Esophagus muscularis mucosa (tissue), 4 donors: ENCODE measurements at regions not wholly inside any gene's neighbourhood (a gene's known extent, or its start where the extent isn't known, plus 50 kb on each side); places are given as distances from the start of the nearest gene placed in this dataset.

ENCODE experiments used
- DNase-seq: peaks from one replicate; pipeline ENCODE4 v3.0.0-alpha.2; 2017; ENCODE audit errors: extremely low spot score
- H3K27ac ChIP-seq, 4 donors: fragments of 200-600 bp; sonication (generic); replicated peaks in 1 of 4; 1 replicate in 3 of 4; 2 replicates in 1 of 4; pipeline ENCODE4 v1.5.1; 2016 to 2019; ENCODE audit warnings: mild to moderate bottlenecking in 1 of 4
- H3K27me3 ChIP-seq, 4 donors: fragments of 200-600 bp; sonication (generic); one replicate each; pipeline versions ENCODE4 v1.5.1 to v1.6.0; 2016 to 2019
- H3K36me3 ChIP-seq, 4 donors: fragments of 200-600 bp; sonication (generic); one replicate each; pipeline ENCODE4 v1.5.1; 2016 to 2019
- H3K4me1 ChIP-seq, 4 donors: fragments of 200-600 bp; sonication (generic); one replicate each; pipeline ENCODE4 v1.5.1; 2016 to 2019
- H3K4me3 ChIP-seq, 4 donors: fragments of 200-600 bp; sonication (generic); 1 replicate in 2 of 4; 2 replicates in 2 of 4; pipeline ENCODE4 v1.5.1; 2016 to 2019; ENCODE audit warnings: mild to moderate bottlenecking in 4 of 4, moderate library complexity in 1 of 4
- H3K9me3 ChIP-seq, 4 donors: fragments of 200-600 bp; sonication (generic); 1 replicate in 3 of 4; 2 replicates in 1 of 4; pipeline ENCODE4 v1.5.1; 2016 to 2019
- EP300 ChIP-seq: sonication (generic); formaldehyde crosslinking; IDR thresholded peaks from one replicate; pipeline ENCODE4 v1.6.1; 2017; ENCODE audit warnings: antibody characterized with exemption
- POLR2A ChIP-seq: fragments of 450-650 bp; IDR thresholded peaks from one replicate; pipeline ENCODE4 v1.6.1; 2017; ENCODE audit warnings: antibody characterized with exemption, moderate library complexity, mild to moderate bottlenecking, low read depth
- POLR2AphosphoS5 ChIP-seq, 2 donors: sonication (generic); formaldehyde crosslinking; IDR thresholded peaks; one replicate each; pipeline ENCODE4 v1.6.1; 2017; ENCODE audit warnings: antibody characterized with exemption in 2 of 2
- WGBS: methylation state at CpG from one replicate; pipeline ENCODE4 v1.1.5; 2018; 5-methylcytosine and 5-hydroxymethylcytosine counted together
- intact Hi-C: fragments of 100-400 bp; cut with DNase I; formaldehyde crosslinking; loops from one replicate; pipeline ENCODE4 v1.15.1; 2023
- TF ChIP-seq, protein P1 (sequence below), 3 experiments: fragments of 200-600 bp in 2 of 3; fragments of 450-650 bp in 1 of 3; sonication (generic) in 2 of 3; IDR thresholded peaks; one replicate each; pipeline ENCODE4 v1.5.1; 2017 to 2019; ENCODE audit warnings: antibody characterized with exemption in 3 of 3, mild to moderate bottlenecking in 2 of 3, moderate library complexity in 1 of 3

DNA sequence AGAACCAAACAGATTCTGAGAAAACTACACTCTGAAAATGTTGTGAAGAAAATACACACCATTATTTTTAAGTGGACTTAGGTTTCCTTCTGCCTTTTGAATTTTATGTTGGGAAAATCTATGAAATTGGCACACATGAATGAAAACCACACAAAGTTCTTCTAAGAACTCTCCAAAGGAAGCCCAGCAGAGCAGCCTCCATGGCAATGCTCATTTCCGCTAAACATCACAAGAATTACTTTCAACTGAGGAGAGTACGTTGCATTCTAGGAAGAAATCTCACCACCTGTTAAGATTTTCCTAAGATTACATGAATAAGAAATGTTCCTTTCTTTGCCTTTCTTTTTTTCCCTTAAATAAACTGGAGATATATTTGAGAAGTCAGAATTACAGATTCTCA, 154.2 kb downstream of the BARHL2 start:
- H3K9me3 ChIP-seq = no peaks in the 10 kb centered on the region
- TF ChIP-seq, protein P1, sequence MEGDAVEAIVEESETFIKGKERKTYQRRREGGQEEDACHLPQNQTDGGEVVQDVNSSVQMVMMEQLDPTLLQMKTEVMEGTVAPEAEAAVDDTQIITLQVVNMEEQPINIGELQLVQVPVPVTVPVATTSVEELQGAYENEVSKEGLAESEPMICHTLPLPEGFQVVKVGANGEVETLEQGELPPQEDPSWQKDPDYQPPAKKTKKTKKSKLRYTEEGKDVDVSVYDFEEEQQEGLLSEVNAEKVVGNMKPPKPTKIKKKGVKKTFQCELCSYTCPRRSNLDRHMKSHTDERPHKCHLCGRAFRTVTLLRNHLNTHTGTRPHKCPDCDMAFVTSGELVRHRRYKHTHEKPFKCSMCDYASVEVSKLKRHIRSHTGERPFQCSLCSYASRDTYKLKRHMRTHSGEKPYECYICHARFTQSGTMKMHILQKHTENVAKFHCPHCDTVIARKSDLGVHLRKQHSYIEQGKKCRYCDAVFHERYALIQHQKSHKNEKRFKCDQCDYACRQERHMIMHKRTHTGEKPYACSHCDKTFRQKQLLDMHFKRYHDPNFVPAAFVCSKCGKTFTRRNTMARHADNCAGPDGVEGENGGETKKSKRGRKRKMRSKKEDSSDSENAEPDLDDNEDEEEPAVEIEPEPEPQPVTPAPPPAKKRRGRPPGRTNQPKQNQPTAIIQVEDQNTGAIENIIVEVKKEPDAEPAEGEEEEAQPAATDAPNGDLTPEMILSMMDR (IDR thresholded peaks at IDR 0.05) = no peak
- TF ChIP-seq POLR2AphosphoS5 (IDR thresholded peaks at IDR 0.05) = no peak
- TF ChIP-seq EP300 = no peak
- TF ChIP-seq POLR2A = no peak
- no peaks in the 10 kb centered on the region for H3K36me3 ChIP-seq
- no peaks in the 10 kb centered on the region for H3K4me1 ChIP-seq
- no peak overlapping the region for H3K4me3 ChIP-seq
- intact Hi-C loops = no loop called here
- no peaks in the 10 kb centered on the region for H3K27me3 ChIP-seq
- WGBS = 48% methylated on average over 2 of the region's 2 CpGs
- no peak overlapping the region for H3K27ac ChIP-seq
- DNase-seq = no peak

DNA sequence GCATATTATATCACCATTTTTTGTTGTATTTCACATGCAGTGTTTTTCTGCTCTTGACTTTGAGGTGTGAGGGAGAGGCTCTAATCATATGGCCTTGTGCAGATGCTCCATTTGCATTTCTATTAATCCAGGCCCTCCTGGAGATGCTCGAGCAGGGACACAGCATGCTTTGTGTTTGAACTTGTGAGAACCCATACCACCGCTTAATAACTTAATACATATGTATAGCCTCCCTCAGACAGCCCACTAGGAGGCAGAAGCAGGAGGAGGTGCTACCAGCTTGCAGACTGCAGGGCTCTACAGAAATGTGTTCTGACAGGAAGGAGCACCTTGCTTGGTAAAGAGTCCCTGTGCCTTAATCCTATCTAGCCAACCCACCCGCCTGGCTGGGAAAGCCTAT, 155.2 kb downstream of the BARHL2 start:
- intact Hi-C loops = no loop called here
- H3K9me3 ChIP-seq = no peaks in the 10 kb centered on the region
- H3K27me3 ChIP-seq = no peaks in the 10 kb centered on the region
- no peaks in the 10 kb centered on the region for H3K4me1 ChIP-seq
- no peak overlapping the region for H3K4me3 ChIP-seq
- no peak overlapping the region for H3K27ac ChIP-seq
- TF ChIP-seq, protein P1 (IDR thresholded peaks at IDR 0.05) = no peak
- TF ChIP-seq POLR2A (no peak), EP300 (no peak), POLR2AphosphoS5 (IDR thresholded peaks at IDR 0.05) (no peak)
- 49% methylated on average over 3 of the region's 3 CpGs for WGBS
- no peaks in the 10 kb centered on the region for H3K36me3 ChIP-seq
- DNase-seq = no peak

DNA sequence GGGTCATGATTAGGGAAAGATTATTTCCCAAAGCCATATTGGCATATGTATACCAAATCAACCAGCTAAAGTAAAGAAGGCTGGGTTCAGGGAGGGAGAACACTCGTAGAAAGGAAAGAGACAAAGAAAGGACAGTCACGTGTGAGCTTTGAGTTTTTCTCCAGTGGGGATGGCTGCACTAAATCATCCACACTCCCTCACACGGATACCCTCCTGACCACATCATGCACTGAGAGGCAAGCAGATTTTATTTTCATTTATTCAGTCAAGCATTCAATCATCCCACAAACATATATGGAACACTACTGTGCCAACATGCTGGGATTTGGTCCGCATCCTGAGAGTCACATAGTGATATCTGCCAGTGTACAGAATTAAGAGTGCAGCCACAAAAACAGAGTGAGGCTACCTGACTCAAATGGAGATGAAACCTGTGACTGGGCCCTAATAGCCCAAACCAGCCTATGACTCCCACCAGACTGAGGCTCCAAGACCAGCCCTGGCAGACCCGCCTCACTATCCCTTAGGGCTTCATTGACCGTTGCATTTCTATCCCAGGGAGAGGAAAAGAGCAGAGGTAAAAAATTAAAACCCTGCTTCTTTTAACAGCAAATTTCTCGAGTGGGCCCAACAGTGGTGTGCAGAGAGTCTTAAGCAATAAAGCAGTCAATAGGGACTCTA, 155.9 kb downstream of the BARHL2 start:
- WGBS = 52% methylated on average over 7 of the region's 7 CpGs
- H3K27me3 ChIP-seq = no peaks in the 10 kb centered on the region
- H3K4me3 ChIP-seq = no peak overlapping the region
- no peaks in the 10 kb centered on the region for H3K9me3 ChIP-seq
- intact Hi-C loops = no loop called here
- no peak overlapping the region for H3K27ac ChIP-seq
- H3K36me3 ChIP-seq = no peaks in the 10 kb centered on the region
- no peaks in the 10 kb centered on the region for H3K4me1 ChIP-seq
- DNase-seq = no peak
- TF ChIP-seq POLR2A (no peak), EP300 (no peak), POLR2AphosphoS5 (IDR thresholded peaks at IDR 0.05) (no peak)
- TF ChIP-seq, protein P1 (IDR thresholded peaks at IDR 0.05) = no peak

- Histone ChIP-seq H3K4me3 (no peak overlapping the region), H3K9me3 (no peaks in the 10 kb centered on the region), H3K27me3 (no peaks in the 10 kb centered on the region), H3K27ac (no peak overlapping the region), H3K36me3 (no peaks in the 10 kb centered on the region), H3K4me1 (no peaks in the 10 kb centered on the region)
- TF ChIP-seq, protein P1 (IDR thresholded peaks at IDR 0.05) = no peak
- TF ChIP-seq POLR2AphosphoS5 (IDR thresholded peaks at IDR 0.05) (no peak), EP300 (no peak), POLR2A (no peak)
- 73% methylated on average over 6 of the region's 6 CpGs for WGBS
- no peak for DNase-seq
- intact Hi-C loops = no loop called here
Measured at GRCh38 chr1:90558754-90559378, 158.2 kb downstream of the BARHL2 start.
